ENCODE measurements at regions not wholly inside any gene's neighbourhood (a gene's known extent, or its start where the extent isn't known, plus 50 kb on each side); places are given as distances from the start of the nearest gene placed in this dataset.

- TF ChIP-seq EZH2phosphoT487 (IDR thresholded peaks at IDR 0.05; ENCODE audit: insufficient read depth, low read depth) (no peak), EZH2 (IDR thresholded peaks at IDR 0.05; ENCODE audit: insufficient read depth, poor library complexity, severe bottlenecking) (no peak)
- H3K9me2 ChIP-seq (ENCODE audit: insufficient read depth): no peaks in the 10 kb centered on the region
- H3F3A ChIP-seq (ENCODE audit: insufficient read depth): peaks cover 11% of the 10 kb centered on the region; the same call in 1 of the 2 replicates
- no peaks in the 10 kb centered on the region for H4K20me1 ChIP-seq (ENCODE audit: insufficient read depth)
- in situ Hi-C loops (cut with MboI): no loop called here
- no peaks in the 10 kb centered on the region for H3K79me2 ChIP-seq (ENCODE audit: insufficient read depth)
- 44 to 51% methylated on average over 8 to 9 of the region's 9 CpGs for WGBS, 2 experiments (ENCODE audit: low coverage in 1 of 2, low lambda C conversion rate in 2 of 2, missing lambda C conversion rate in 2 of 2)
- no peak overlapping the region for H3K9ac ChIP-seq
- H3K9me3 ChIP-seq (ENCODE audit: low read depth): no peaks in the 10 kb centered on the region
- peak overlapping the region; percentile 37 for H3K27ac ChIP-seq
- H3K4me2 ChIP-seq (ENCODE audit: unreplicated experiment): peak overlapping the region; percentile 78
- H3K36me3 ChIP-seq (ENCODE audit: low read depth): no peaks in the 10 kb centered on the region
- peak overlapping the region; percentile 62 for H2AFZ ChIP-seq
- H3K4me1 ChIP-seq (ENCODE audit: insufficient read depth): peaks cover 25% of the 10 kb centered on the region
- DNase-seq: peak; percentile 89
- peak overlapping the region; percentile 56 for H3K4me3 ChIP-seq
- no peaks in the 10 kb centered on the region for H3K27me3 ChIP-seq (replicated peaks; ENCODE audit: insufficient read depth)
These were observed 167.2 kb downstream of the CYYR1 start for GRCh38 chr21:26405735-26406361.

DNA sequence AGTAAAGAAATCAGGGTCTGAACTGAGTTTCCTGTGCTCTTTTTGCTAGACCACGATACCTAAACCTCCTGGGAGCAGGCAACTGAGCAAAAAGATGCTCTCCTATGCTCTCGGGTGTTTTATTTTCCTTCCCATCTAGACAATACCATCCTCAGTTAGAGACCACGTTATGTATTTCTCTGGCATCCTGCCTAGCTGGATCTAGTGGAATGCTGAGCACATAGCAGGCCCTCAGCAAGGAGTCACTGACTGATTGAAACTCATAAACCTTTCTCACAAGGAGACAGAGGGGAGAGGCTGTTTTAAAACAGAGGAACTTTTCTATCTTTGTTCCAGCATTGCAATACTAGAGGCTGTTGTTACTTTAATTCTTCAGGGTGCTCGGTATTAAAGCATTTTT, 168.0 kb downstream of the CYYR1 start:
- Histone ChIP-seq H3K9me2 (ENCODE audit: insufficient read depth) (no peaks in the 10 kb centered on the region), H3K27ac (peak overlapping the region; percentile 3; the same call in 1 of the 2 replicates), H3K36me3 (ENCODE audit: low read depth) (no peaks in the 10 kb centered on the region), H3F3A (ENCODE audit: insufficient read depth) (peaks cover 11% of the 10 kb centered on the region; the same call in 1 of the 2 replicates), H3K4me1 (ENCODE audit: insufficient read depth) (peaks cover 25% of the 10 kb centered on the region), H2AFZ (peak overlapping the region; percentile 62), H3K4me3 (no peak overlapping the region), H3K4me2 (ENCODE audit: unreplicated experiment) (peak overlapping the region; percentile 78), H4K20me1 (ENCODE audit: insufficient read depth) (no peaks in the 10 kb centered on the region), H3K9ac (no peak overlapping the region), H3K9me3 (ENCODE audit: low read depth) (no peaks in the 10 kb centered on the region), H3K79me2 (ENCODE audit: insufficient read depth) (no peaks in the 10 kb centered on the region), H3K27me3 (replicated peaks; ENCODE audit: insufficient read depth) (no peaks in the 10 kb centered on the region)
- in situ Hi-C loops (cut with MboI): no loop called here
- TF ChIP-seq EZH2phosphoT487 (IDR thresholded peaks at IDR 0.05; ENCODE audit: insufficient read depth, low read depth) (no peak), EZH2 (IDR thresholded peaks at IDR 0.05; ENCODE audit: insufficient read depth, poor library complexity, severe bottlenecking) (no peak)
- peak; percentile 48 for DNase-seq
- WGBS, 2 experiments (ENCODE audit: low coverage in 1 of 2, low lambda C conversion rate in 2 of 2, missing lambda C conversion rate in 2 of 2): 69 to 79% methylated on average over 4 of the region's 4 CpGs

GRCh38 chr21:26404288-26404687, 168.8 kb downstream of the CYYR1 start:
- Histone ChIP-seq H4K20me1 (ENCODE audit: insufficient read depth) (no peaks in the 10 kb centered on the region), H3K36me3 (ENCODE audit: low read depth) (no peaks in the 10 kb centered on the region), H3K9me2 (ENCODE audit: insufficient read depth) (no peaks in the 10 kb centered on the region), H3K27me3 (replicated peaks; ENCODE audit: insufficient read depth) (no peaks in the 10 kb centered on the region), H3K79me2 (ENCODE audit: insufficient read depth) (no peaks in the 10 kb centered on the region), H3K4me2 (ENCODE audit: unreplicated experiment) (no peak overlapping the region), H3K9ac (no peak overlapping the region), H3K9me3 (ENCODE audit: low read depth) (no peaks in the 10 kb centered on the region), H3F3A (ENCODE audit: insufficient read depth) (peaks cover 11% of the 10 kb centered on the region; the same call in 1 of the 2 replicates), H3K4me3 (no peak overlapping the region), H2AFZ (no peak overlapping the region), H3K27ac (no peak overlapping the region), H3K4me1 (ENCODE audit: insufficient read depth) (peaks cover 20% of the 10 kb centered on the region)
- in situ Hi-C loops (cut with MboI): no loop called here
- no peak for TF ChIP-seq EZH2 (IDR thresholded peaks at IDR 0.05; ENCODE audit: insufficient read depth, poor library complexity, severe bottlenecking)
- TF ChIP-seq EZH2phosphoT487 (IDR thresholded peaks at IDR 0.05; ENCODE audit: insufficient read depth, low read depth): no peak
- DNase-seq: no peak
- WGBS, 2 experiments (ENCODE audit: low coverage in 1 of 2, low lambda C conversion rate in 2 of 2, missing lambda C conversion rate in 2 of 2): 97% methylated on average over 7 of the region's 7 CpGs

- H3K27me3 ChIP-seq (replicated peaks; ENCODE audit: insufficient read depth): no peaks in the 10 kb centered on the region
- H3K36me3 ChIP-seq (ENCODE audit: low read depth): no peaks in the 10 kb centered on the region
- H3K79me2 ChIP-seq (ENCODE audit: insufficient read depth): no peaks in the 10 kb centered on the region
- no peak overlapping the region for H3K4me2 ChIP-seq (ENCODE audit: unreplicated experiment)
- H3K4me3 ChIP-seq: no peak overlapping the region
- no peak for DNase-seq
- H3K27ac ChIP-seq: no peak overlapping the region
- WGBS, 2 experiments (ENCODE audit: low coverage in 1 of 2, low lambda C conversion rate in 2 of 2, missing lambda C conversion rate in 2 of 2): 92 to 95% methylated on average over 2 of the region's 2 CpGs
- no peaks in the 10 kb centered on the region for H3K9me3 ChIP-seq (ENCODE audit: low read depth)
- peaks cover 18% of the 10 kb centered on the region for H3K4me1 ChIP-seq (ENCODE audit: insufficient read depth)
- no peaks in the 10 kb centered on the region for H4K20me1 ChIP-seq (ENCODE audit: insufficient read depth)
- peaks cover 11% of the 10 kb centered on the region; the same call in 1 of the 2 replicates for H3F3A ChIP-seq (ENCODE audit: insufficient read depth)
- in situ Hi-C loops (cut with MboI): no loop called here
- H3K9ac ChIP-seq: no peak overlapping the region
- no peak overlapping the region for H2AFZ ChIP-seq
- TF ChIP-seq EZH2 (IDR thresholded peaks at IDR 0.05; ENCODE audit: insufficient read depth, poor library complexity, severe bottlenecking): no peak
- no peaks in the 10 kb centered on the region for H3K9me2 ChIP-seq (ENCODE audit: insufficient read depth)
These were observed 169.8 kb downstream of the CYYR1 start for GRCh38 chr21:26403321-26403720.

GRCh38 chr21:26397545-26397944, 175.5 kb downstream of the CYYR1 start:
- DNase-seq: peak; percentile 5
- Histone ChIP-seq H3K27me3 (replicated peaks; ENCODE audit: insufficient read depth) (no peaks in the 10 kb centered on the region), H3K4me1 (ENCODE audit: insufficient read depth) (no peaks in the 10 kb centered on the region), H3K79me2 (ENCODE audit: insufficient read depth) (no peaks in the 10 kb centered on the region), H3K36me3 (ENCODE audit: low read depth) (no peaks in the 10 kb centered on the region), H4K20me1 (ENCODE audit: insufficient read depth) (no peaks in the 10 kb centered on the region), H3K4me2 (ENCODE audit: unreplicated experiment) (no peak overlapping the region), H3K9ac (no peak overlapping the region), H3K4me3 (no peak overlapping the region), H2AFZ (no peak overlapping the region), H3K27ac (no peak overlapping the region), H3K9me3 (ENCODE audit: low read depth) (no peaks in the 10 kb centered on the region), H3F3A (ENCODE audit: insufficient read depth) (no peaks in the 10 kb centered on the region), H3K9me2 (ENCODE audit: insufficient read depth) (no peaks in the 10 kb centered on the region)
- TF ChIP-seq EZH2 (IDR thresholded peaks at IDR 0.05; ENCODE audit: insufficient read depth, poor library complexity, severe bottlenecking): no peak
- no peak for TF ChIP-seq EZH2phosphoT487 (IDR thresholded peaks at IDR 0.05; ENCODE audit: insufficient read depth, low read depth)
- in situ Hi-C loops (cut with MboI): no loop called here
